ENCODE measurements at regions not wholly inside any gene's neighbourhood (a gene's known extent, or its start where the extent isn't known, plus 50 kb on each side); places are given as distances from the start of the nearest gene placed in this dataset.
A peak's percentile ranks its signal among the peaks of the same experiment; 100 is the strongest.

GRCh38 chr1:30511991-30512913 lies 211.1 kb downstream of the MATN1 start:
- DNase-seq, result peak; percentile 63

GRCh38 chr1:30511563-30511962 lies 211.8 kb downstream of the MATN1 start:
- no peak for DNase-seq

DNA sequence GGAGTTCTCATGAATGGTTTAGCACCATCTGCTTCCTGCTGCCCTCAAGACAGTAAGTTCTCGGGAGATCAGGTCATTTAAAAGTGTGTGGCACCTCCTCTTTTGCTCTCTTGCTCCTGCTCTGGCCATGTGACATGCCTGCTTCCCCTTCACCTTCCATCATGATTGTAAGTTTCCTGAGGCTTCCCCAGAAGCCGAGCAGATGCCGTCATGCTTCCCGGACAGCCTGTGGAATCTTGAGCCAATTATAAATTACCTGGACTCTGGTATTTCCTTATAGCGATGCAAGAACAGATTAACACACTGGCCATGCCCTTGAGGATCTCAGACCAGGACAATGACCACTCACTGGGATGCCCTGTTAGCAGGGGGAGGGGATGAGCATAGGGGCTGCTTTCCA lies 212.3 kb downstream of the MATN1 start:
- DNase-seq, result no peak

GRCh38 chr1:30509670-30510069 lies 213.7 kb downstream of the MATN1 start:
- DNase-seq, result no peak

GRCh38 chr1:30508611-30509010 lies 214.8 kb downstream of the MATN1 start:
- no peak for DNase-seq

- no peak for DNase-seq
Observed at GRCh38 chr1:30508175-30508448, 215.3 kb downstream of the MATN1 start.

GRCh38 chr1:30507401-30508174 lies 215.8 kb downstream of the MATN1 start:
- no peak for DNase-seq

DNA sequence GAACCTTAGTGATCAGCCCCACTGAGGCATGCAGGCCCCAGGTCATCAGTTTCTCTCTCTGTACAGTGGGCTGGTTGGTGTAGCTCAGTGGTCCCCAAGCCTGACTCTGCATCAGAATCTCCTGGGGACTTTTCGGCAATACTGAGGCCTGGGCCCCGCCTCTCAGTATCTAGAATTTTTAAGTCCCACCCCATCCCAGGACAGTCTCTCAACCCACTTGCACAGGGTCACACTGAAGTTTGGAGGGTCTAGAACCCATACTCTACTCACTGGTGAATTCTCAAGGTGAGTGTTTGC lies 216.4 kb downstream of the MATN1 start:
- DNase-seq, result no peak

GRCh38 chr1:30506291-30507015 lies 216.9 kb downstream of the MATN1 start:
- DNase-seq, result no peak

GRCh38 chr1:30505853-30506252 lies 217.5 kb downstream of the MATN1 start:
- DNase-seq, result no peak

DNA sequence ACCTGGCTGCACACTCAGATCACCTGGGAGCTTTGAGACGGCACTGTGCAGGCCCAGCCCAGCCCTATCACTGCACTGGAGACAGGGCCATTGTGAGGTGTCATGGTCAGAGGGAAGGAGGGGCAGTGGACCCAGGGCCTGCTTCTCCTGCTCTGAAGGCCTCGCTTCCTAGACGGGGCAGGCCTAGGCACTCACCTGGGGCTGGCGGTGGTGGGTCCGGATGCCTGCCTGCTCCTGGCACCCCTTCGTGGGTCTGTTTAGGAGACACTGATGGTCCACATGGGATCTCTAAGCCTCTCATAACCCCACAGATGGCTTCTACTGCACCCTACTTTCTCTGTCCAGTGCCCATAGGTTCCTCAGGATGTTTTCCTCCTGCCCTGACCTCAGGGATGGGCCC lies 230.9 kb downstream of the MATN1 start:
- DNase-seq, result no peak

- no peak for DNase-seq
Observed at GRCh38 chr1:30491831-30492230, 231.6 kb downstream of the MATN1 start.

DNA sequence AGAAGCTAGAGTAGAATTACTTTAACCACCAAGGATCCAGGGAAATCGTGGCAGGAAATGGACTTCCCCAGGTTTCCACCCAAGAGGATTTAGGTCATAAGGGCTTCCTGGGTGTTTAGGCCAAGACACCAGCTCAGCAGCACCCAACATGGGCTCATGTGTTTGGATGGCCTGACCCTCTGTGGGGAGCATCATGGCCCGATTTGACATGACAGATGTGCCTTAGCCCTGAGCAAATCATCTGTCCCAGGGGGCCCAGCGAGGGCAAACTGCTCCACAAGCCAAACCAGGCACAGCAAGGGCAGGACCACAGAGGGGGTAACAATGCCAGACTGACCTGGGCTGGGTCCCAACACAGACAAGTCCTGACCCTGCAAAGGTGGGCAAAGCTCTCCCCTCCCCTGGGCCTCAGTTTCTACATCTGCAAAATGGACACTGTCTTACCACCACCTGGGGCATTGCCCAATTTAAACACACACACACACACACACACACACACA lies 232.8 kb downstream of the MATN1 start:
- DNase-seq, result no peak

- no peak for DNase-seq
Observed at GRCh38 chr1:30489737-30490389, 233.5 kb downstream of the MATN1 start.

GRCh38 chr1:30488324-30488913 lies 235.0 kb downstream of the MATN1 start:
- DNase-seq, result no peak

GRCh38 chr1:30487042-30487441 lies 236.3 kb downstream of the MATN1 start:
- no peak for DNase-seq

DNA sequence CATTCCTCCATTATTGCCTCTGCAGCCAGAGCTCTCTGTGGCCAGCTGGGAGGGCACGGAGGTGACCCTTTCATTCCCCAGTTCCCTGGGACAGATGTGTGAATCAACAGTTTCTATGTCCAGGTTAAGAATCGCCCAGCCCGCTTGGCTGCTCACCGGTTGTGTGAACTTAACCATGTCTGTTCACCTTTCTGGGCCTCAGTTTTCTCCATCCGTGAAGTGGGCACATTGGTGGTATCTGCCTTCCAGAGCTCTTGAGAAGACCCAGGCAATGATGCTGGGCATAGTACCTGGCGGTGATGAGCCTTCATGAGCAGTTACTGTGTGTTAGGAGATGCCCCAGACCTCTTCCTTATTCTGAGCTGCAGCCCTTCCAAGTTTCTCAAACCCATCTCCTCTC lies 238.3 kb downstream of the MATN1 start:
- no peak for DNase-seq

- no peak for DNase-seq
Observed at GRCh38 chr1:30484668-30485067, 238.7 kb downstream of the MATN1 start.

DNA sequence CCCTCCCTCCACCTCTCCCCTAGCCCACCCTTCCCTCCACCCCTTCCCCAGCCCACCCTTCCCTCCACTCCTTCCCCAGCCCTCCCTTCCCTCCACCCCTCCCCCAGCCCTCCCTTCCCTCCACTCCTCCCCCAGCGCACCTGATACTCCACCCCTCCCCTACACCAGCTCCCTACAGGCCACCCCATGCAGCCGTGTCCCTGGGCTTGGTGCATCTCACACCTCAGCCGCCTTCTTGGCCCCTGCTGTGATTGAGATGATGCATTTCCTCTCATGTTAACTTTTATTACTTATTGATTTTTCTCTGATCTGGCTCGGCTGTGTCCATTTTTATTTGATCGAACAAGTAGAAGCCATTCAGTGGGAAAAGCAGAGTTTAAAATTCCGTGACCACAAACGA lies 243.8 kb downstream of the MATN1 start:
- DNase-seq, result no peak

DNA sequence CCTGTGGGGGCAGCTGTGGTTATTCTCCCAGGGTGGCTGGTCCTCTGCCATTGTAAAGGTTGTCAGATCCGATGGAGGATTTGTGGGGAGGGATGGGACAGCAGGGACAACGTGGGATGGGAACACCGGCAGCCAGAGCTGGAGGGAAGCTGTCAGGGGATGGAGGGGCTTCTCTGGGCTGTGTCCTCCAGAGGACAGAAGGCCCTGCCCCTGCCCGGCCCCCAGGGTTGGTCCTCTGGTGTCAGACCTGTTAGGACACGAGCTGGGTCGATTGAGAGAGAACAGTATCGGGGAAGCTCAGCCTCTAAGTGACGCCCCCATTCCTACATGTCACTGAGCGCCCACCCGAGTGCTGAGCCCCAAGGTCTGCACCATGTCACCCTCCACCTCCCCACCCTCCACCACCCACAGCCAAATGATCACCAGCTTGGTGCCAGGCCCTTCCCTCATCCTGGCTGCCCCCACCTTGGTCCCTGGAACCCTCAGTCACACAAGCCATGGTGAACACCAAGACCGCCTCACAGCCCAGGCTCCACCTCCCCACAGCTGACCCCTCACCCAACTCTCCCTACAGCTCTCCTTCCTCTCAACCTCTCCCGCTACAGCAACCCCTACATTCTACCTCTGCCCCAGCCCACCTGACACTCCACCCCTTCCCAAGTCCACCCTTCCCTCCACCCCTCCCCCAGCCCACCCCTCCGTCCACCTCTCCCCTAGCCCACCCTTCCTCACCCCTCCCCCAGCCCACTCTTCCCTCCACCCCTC lies 244.4 kb downstream of the MATN1 start:
- DNase-seq, result no peak

- no peak for DNase-seq
Observed at GRCh38 chr1:30478283-30478682, 245.1 kb downstream of the MATN1 start.

DNA sequence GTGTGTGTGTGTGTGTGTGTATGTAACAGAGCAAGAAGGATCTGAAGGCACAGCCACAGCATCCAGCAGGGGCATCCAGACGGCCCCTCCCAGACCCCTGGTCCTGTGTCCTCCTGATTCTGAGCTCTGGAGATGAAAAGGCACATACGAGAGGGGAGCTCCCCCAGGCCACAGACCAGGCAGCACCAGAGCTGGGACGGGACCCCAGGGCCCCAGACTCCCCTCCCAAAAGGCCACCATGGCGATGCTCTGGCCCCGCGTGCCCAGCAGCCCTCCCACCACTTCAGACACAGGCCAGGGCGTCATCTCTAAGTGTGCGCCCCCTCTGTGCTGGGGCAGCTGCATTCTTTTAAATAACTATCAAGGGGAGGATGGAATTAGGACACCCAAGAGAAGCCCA lies 245.8 kb downstream of the MATN1 start:
- DNase-seq, result no peak
